Gastrocnemius medialis (tissue), 4 donors: ENCODE measurements at regions not wholly inside any gene's neighbourhood (a gene's known extent, or its start where the extent isn't known, plus 50 kb on each side); places are given as distances from the start of the nearest gene placed in this dataset.

Experiments used
- CTCF ChIP-seq, 5 experiments: fragments of 450-650 bp in 3 of 5; fragments of 200-600 bp in 2 of 5; sonication (generic) in 2 of 5; IDR thresholded peaks in 4 of 5; conservative IDR thresholded peaks in 1 of 5; 1 replicate in 4 of 5; 2 replicates in 1 of 5; pipeline ENCODE4 v1.5.1; 2016 to 2019; ENCODE audit warnings: antibody characterized with exemption in 5 of 5, mild to moderate bottlenecking in 3 of 5, moderate library complexity in 3 of 5
- POLR2A ChIP-seq, 2 donors: fragments of 450-650 bp; IDR thresholded peaks; one replicate each; pipeline ENCODE4 v1.6.1; 2017; ENCODE audit warnings: antibody characterized with exemption in 2 of 2, mild to moderate bottlenecking in 2 of 2, moderate library complexity in 2 of 2

- TF ChIP-seq CTCF (IDR thresholded peaks at IDR 0.05 in 4 of 5, conservative IDR thresholded peaks at IDR 0.05 in 1 of 5) (no peak), POLR2A (IDR thresholded peaks at IDR 0.05) (no peak)
Measured at GRCh38 chr14:66398437-66398836, 87.7 kb upstream of the CCDC196 start.
